GM21528 (cell line): ENCODE measurements at regions not wholly inside any gene's neighbourhood (a gene's known extent, or its start where the extent isn't known, plus 50 kb on each side); places are given as distances from the start of the nearest gene placed in this dataset.
"Not testable (repeated sequence)": the region's sequence is repeated elsewhere in the genome, so short reads cannot be mapped to it uniquely, and the experiment has no call there.

Experiments used
- ATAC-seq: cut with Tn5 transposase; IDR thresholded peaks from one replicate; pipeline ENCODE4 v1.9.1; 2021; ENCODE audit warnings: mild to moderate bottlenecking, moderate library complexity; ENCODE audit not compliant: unreplicated experiment, low FRiP score

GRCh38 chr12:67524861-67525616 is 123.5 kb upstream of the DYRK2 start:
- ATAC-seq, result no peak

GRCh38 chr12:67525617-67525884 is 123.0 kb upstream of the DYRK2 start:
- ATAC-seq, result no peak

- no peak for ATAC-seq
Measured at GRCh38 chr12:67526129-67526528, 122.4 kb upstream of the DYRK2 start.

- no peak for ATAC-seq
Measured at GRCh38 chr12:67531051-67531450, 117.5 kb upstream of the DYRK2 start.

- no peak for ATAC-seq
Measured at GRCh38 chr12:67531501-67531900, 117.0 kb upstream of the DYRK2 start.

- ATAC-seq, result no peak
Measured at GRCh38 chr12:67533159-67533558, 115.4 kb upstream of the DYRK2 start.

- ATAC-seq, result no peak
Measured at GRCh38 chr12:67534046-67534445, 114.5 kb upstream of the DYRK2 start.

GRCh38 chr12:67534681-67535080 is 113.9 kb upstream of the DYRK2 start:
- ATAC-seq, result no peak

- ATAC-seq, result no peak
Measured at GRCh38 chr12:67535176-67535575, 113.4 kb upstream of the DYRK2 start.

GRCh38 chr12:67535971-67536370 is 112.6 kb upstream of the DYRK2 start:
- no peak for ATAC-seq

GRCh38 chr12:67539329-67539728 is 109.2 kb upstream of the DYRK2 start:
- ATAC-seq, result no peak

GRCh38 chr12:67539946-67540345 is 108.6 kb upstream of the DYRK2 start:
- no peak for ATAC-seq

GRCh38 chr12:67540920-67541624 is 107.5 kb upstream of the DYRK2 start:
- ATAC-seq, result no peak

GRCh38 chr12:67541625-67541991 is 106.9 kb upstream of the DYRK2 start:
- ATAC-seq, result no peak

GRCh38 chr12:67543021-67543770 is 105.3 kb upstream of the DYRK2 start:
- ATAC-seq, result no peak

GRCh38 chr12:67545298-67545697 is 103.2 kb upstream of the DYRK2 start:
- no peak for ATAC-seq

GRCh38 chr12:67546746-67547145 is 101.8 kb upstream of the DYRK2 start:
- ATAC-seq, result no peak

GRCh38 chr12:67555075-67555717 is 93.3 kb upstream of the DYRK2 start:
- not testable (repeated sequence) for ATAC-seq

- ATAC-seq, result no peak
Measured at GRCh38 chr12:67558775-67559174, 89.8 kb upstream of the DYRK2 start.

GRCh38 chr12:67559751-67560150 is 88.8 kb upstream of the DYRK2 start:
- no peak for ATAC-seq
